ENCODE measurements at regions not wholly inside any gene's neighbourhood (a gene's known extent, or its start where the extent isn't known, plus 50 kb on each side); places are given as distances from the start of the nearest gene placed in this dataset.

GRCh38 chr10:6889718-6890117, 309.6 kb upstream of the PRKCQ start:
- DNase-seq (ENCODE audit: low spot score) (no peak), ATAC-seq (no peak)
- no peaks in the 10 kb centered on the region for H3K9me3 Mint-ChIP-seq
- H3K27ac Mint-ChIP-seq = no peak overlapping the region
- peaks cover 43% of the 10 kb centered on the region for H3K4me1 Mint-ChIP-seq
- ChIA-PET POLR2A (no interaction called here), CTCF (interaction anchor here (1.2 to 2.2 kb wide), 4 partner anchors 12 to 196 kb away, joined by 3 to 10 read pairs (median 5); no protein-coding TSS in a partner anchor)
- no peak overlapping the region for H3K4me3 Mint-ChIP-seq
- no peaks in the 10 kb centered on the region; the same call in 1 of the 2 replicates for H3K27me3 Mint-ChIP-seq (ENCODE audit: low read depth)
- no peaks in the 10 kb centered on the region for H3K36me3 Mint-ChIP-seq
- TF ChIP-seq TCF7 (CRISPR knock-in tag; IDR thresholded peaks at IDR 0.05; ENCODE audit: low read depth) = no peak
- no peak for TF ChIP-seq TEAD4 (CRISPR knock-in tag; IDR thresholded peaks at IDR 0.05)
- no peak for TF ChIP-seq ZNF219 (CRISPR knock-in tag; IDR thresholded peaks at IDR 0.05; ENCODE audit: borderline replicate concordance)
- TF ChIP-seq ZNF396 (CRISPR knock-in tag; IDR thresholded peaks at IDR 0.05; ENCODE audit: borderline replicate concordance) = no peak
- no peak for TF ChIP-seq GABPB1 (CRISPR knock-in tag; IDR thresholded peaks at IDR 0.05)
- no peak for TF ChIP-seq IRF1 (CRISPR knock-in tag; IDR thresholded peaks at IDR 0.05)
- TF ChIP-seq CBFB (CRISPR knock-in tag; IDR thresholded peaks at IDR 0.05; ENCODE audit: low read depth) = no peak
- no peak for TF ChIP-seq FOXJ3 (CRISPR knock-in tag; IDR thresholded peaks at IDR 0.05; ENCODE audit: borderline replicate concordance)
- no peak for TF ChIP-seq RORB (CRISPR knock-in tag; IDR thresholded peaks at IDR 0.05)
- no peak for TF ChIP-seq ZMAT4 (CRISPR knock-in tag; IDR thresholded peaks at IDR 0.05)
- TF ChIP-seq FOXK1 (CRISPR knock-in tag; IDR thresholded peaks at IDR 0.05) = no peak
- no peak for TF ChIP-seq EMX1 (CRISPR knock-in tag; IDR thresholded peaks at IDR 0.05)
- no peak for TF ChIP-seq HMGA2 (CRISPR knock-in tag; IDR thresholded peaks at IDR 0.05)
- TF ChIP-seq ZNF416 (CRISPR knock-in tag; IDR thresholded peaks at IDR 0.05) = no peak
- TF ChIP-seq ZNF671 (CRISPR knock-in tag; IDR thresholded peaks at IDR 0.05) = no peak
- TF ChIP-seq ZNF317 (CRISPR knock-in tag; IDR thresholded peaks at IDR 0.05; ENCODE audit: borderline replicate concordance, low read depth) = no peak
- no peak for TF ChIP-seq MLX (CRISPR knock-in tag; IDR thresholded peaks at IDR 0.05)
- TF ChIP-seq ZNF281 (CRISPR knock-in tag; IDR thresholded peaks at IDR 0.05) = no peak
- TF ChIP-seq CREB1 (CRISPR knock-in tag; IDR thresholded peaks at IDR 0.05) = no peak
- no peak for TF ChIP-seq SP1 (CRISPR knock-in tag; conservative IDR thresholded peaks at IDR 0.05)

GRCh38 chr10:6888434-6888833, 308.4 kb upstream of the PRKCQ start:
- no peak overlapping the region for H3K27ac Mint-ChIP-seq
- no peaks in the 10 kb centered on the region for H3K36me3 Mint-ChIP-seq
- CTCF ChIA-PET = interaction anchor here (1.2 to 2.2 kb wide), 2 partner anchors 11 to 32 kb away, joined by 7 to 10 read pairs; no protein-coding TSS in a partner anchor
- DNase-seq (ENCODE audit: low spot score) = no peak
- H3K4me1 Mint-ChIP-seq = peaks cover 41% of the 10 kb centered on the region
- no peak for ATAC-seq
- POLR2A ChIA-PET = no interaction called here
- no peak overlapping the region for H3K4me3 Mint-ChIP-seq
- no peaks in the 10 kb centered on the region for H3K27me3 Mint-ChIP-seq (ENCODE audit: low read depth)
- H3K9me3 Mint-ChIP-seq = no peaks in the 10 kb centered on the region
- TF ChIP-seq ESRRA (CRISPR knock-in tag; IDR thresholded peaks at IDR 0.05; ENCODE audit: borderline replicate concordance) = no peak
- TF ChIP-seq OVOL2 (CRISPR knock-in tag; IDR thresholded peaks at IDR 0.05; ENCODE audit: borderline replicate concordance) = no peak
- TF ChIP-seq PRRX2 (CRISPR knock-in tag; IDR thresholded peaks at IDR 0.05) = no peak
- TF ChIP-seq ZBTB43 (CRISPR knock-in tag; IDR thresholded peaks at IDR 0.05) = no peak
- no peak for TF ChIP-seq FOXP4 (CRISPR knock-in tag; IDR thresholded peaks at IDR 0.05)
- TF ChIP-seq ERG (CRISPR knock-in tag; IDR thresholded peaks at IDR 0.05) = no peak
- TF ChIP-seq ZNF396 (CRISPR knock-in tag; IDR thresholded peaks at IDR 0.05; ENCODE audit: borderline replicate concordance) = no peak
